ENCODE measurements at regions not wholly inside any gene's neighbourhood (a gene's known extent, or its start where the extent isn't known, plus 50 kb on each side); places are given as distances from the start of the nearest gene placed in this dataset.

DNA sequence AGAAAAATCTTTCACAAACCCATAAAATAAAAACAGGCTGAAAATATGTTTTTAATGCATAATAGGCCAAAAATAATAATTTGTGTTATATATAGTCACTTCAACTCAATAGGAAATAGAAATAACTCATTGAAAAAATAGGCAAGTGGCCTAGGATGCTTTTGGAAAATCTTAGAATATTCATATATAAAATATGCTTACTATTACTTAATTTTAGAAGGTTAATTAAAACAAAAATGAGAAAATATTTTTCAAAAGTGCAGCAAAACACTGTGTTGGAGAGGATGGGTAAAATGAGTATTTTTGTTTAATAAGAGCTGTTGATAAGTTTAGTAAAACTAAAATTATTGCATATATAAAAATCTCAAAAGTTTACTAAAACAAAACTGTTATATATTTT is 308.0 kb upstream of the ATXN7L3B start:
- no peak overlapping the region for H3K4me2 ChIP-seq
- H2AFZ ChIP-seq, result no peak overlapping the region
- no peaks in the 10 kb centered on the region for H3K36me3 ChIP-seq (ENCODE audit: low read depth)
- no peaks in the 10 kb centered on the region for H3F3A ChIP-seq (ENCODE audit: insufficient read depth, low read depth)
- no peaks in the 10 kb centered on the region for H3K27me3 ChIP-seq (ENCODE audit: insufficient read depth, low read depth)
- no peaks in the 10 kb centered on the region for H3K9me3 ChIP-seq (ENCODE audit: insufficient read depth, low read depth)
- intact Hi-C loops (cut with micrococcal nuclease; ENCODE audit: unreplicated experiment), result no loop called here
- H3K4me1 ChIP-seq (replicated peaks; ENCODE audit: insufficient read depth), result no peaks in the 10 kb centered on the region
- TF ChIP-seq, protein P1, sequence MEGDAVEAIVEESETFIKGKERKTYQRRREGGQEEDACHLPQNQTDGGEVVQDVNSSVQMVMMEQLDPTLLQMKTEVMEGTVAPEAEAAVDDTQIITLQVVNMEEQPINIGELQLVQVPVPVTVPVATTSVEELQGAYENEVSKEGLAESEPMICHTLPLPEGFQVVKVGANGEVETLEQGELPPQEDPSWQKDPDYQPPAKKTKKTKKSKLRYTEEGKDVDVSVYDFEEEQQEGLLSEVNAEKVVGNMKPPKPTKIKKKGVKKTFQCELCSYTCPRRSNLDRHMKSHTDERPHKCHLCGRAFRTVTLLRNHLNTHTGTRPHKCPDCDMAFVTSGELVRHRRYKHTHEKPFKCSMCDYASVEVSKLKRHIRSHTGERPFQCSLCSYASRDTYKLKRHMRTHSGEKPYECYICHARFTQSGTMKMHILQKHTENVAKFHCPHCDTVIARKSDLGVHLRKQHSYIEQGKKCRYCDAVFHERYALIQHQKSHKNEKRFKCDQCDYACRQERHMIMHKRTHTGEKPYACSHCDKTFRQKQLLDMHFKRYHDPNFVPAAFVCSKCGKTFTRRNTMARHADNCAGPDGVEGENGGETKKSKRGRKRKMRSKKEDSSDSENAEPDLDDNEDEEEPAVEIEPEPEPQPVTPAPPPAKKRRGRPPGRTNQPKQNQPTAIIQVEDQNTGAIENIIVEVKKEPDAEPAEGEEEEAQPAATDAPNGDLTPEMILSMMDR (conservative IDR thresholded peaks at IDR 0.05), result no peak
- no peak for TF ChIP-seq EZH2 (IDR thresholded peaks at IDR 0.05; ENCODE audit: low read depth)
- no peaks in the 10 kb centered on the region for H3K79me2 ChIP-seq (ENCODE audit: low read depth)
- no peaks in the 10 kb centered on the region; the same call in 1 of the 2 replicates for H3K9me2 ChIP-seq (ENCODE audit: insufficient read depth)
- DNase-seq, result no peak
- no peak overlapping the region for H3K27ac ChIP-seq
- ChIA-PET CTCF (no interaction called here), POLR2A (ENCODE audit: unreplicated experiment) (no interaction called here)
- BruUV-seq (replicated peaks), result no TSS peak
- H4K20me1 ChIP-seq (ENCODE audit: insufficient read depth), result no peaks in the 10 kb centered on the region
- no peak overlapping the region for H3K4me3 ChIP-seq

DNA sequence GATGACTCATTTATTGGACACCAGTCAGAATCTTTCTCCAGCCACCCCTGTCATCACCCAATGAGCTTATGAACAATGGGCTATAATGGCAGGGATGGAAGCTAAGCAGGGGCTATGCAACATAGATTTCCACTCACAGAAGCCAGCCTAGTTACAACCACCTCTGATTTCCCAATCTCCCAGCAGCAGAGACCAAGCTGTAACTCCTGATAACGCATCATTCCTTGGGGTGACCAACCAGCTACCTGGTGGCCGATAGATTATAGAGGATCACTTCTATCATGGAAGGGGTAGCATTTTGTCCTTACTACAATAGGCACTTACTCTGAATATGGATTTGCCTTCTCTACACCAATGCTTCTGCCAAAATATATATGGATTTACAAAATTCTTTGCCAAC is 302.3 kb upstream of the ATXN7L3B start:
- Histone ChIP-seq H3K4me3 (no peak overlapping the region), H4K20me1 (ENCODE audit: insufficient read depth) (no peaks in the 10 kb centered on the region), H3K36me3 (ENCODE audit: low read depth) (no peaks in the 10 kb centered on the region), H3K4me1 (replicated peaks; ENCODE audit: insufficient read depth) (no peaks in the 10 kb centered on the region), H2AFZ (no peak overlapping the region), H3K79me2 (ENCODE audit: low read depth) (no peaks in the 10 kb centered on the region), H3K9me2 (ENCODE audit: insufficient read depth) (no peaks in the 10 kb centered on the region), H3K27ac (no peak overlapping the region), H3K27me3 (ENCODE audit: insufficient read depth, low read depth) (no peaks in the 10 kb centered on the region), H3F3A (ENCODE audit: insufficient read depth, low read depth) (no peaks in the 10 kb centered on the region), H3K9me3 (ENCODE audit: insufficient read depth, low read depth) (peaks cover 4% of the 10 kb centered on the region; the same call in 1 of the 2 replicates), H3K4me2 (no peak overlapping the region)
- BruUV-seq (replicated peaks), result no TSS peak
- ChIA-PET CTCF (no interaction called here), POLR2A (ENCODE audit: unreplicated experiment) (no interaction called here)
- intact Hi-C loops (cut with micrococcal nuclease; ENCODE audit: unreplicated experiment), result no loop called here
- DNase-seq, result no peak
- TF ChIP-seq EZH2 (IDR thresholded peaks at IDR 0.05; ENCODE audit: low read depth), result no peak
- TF ChIP-seq, protein P1 (conservative IDR thresholded peaks at IDR 0.05), result no peak

DNA sequence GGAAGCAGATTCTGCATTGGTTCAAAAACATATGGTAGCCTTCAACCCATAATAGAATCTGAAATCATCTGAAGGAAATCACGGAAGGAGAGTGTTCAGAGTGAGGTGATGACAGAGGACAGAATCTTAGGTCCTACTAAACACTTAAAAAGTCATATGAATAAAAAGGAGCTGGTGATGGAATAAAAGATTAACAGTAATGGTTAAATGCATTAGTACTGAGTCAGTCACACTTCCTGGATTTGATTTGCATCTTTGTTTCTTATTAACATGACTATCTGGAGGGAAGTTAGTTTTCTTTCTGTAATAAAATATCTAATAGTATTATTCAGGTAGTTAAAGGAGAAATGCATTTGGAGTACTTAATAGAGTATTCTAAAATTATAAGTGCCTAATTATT is 296.3 kb upstream of the ATXN7L3B start:
- Histone ChIP-seq H2AFZ (no peak overlapping the region), H3K9me2 (ENCODE audit: insufficient read depth) (no peaks in the 10 kb centered on the region), H3K4me3 (no peak overlapping the region), H3K4me1 (replicated peaks; ENCODE audit: insufficient read depth) (no peaks in the 10 kb centered on the region), H3K9me3 (ENCODE audit: insufficient read depth, low read depth) (peaks cover 4% of the 10 kb centered on the region; the same call in 1 of the 2 replicates), H3K79me2 (ENCODE audit: low read depth) (no peaks in the 10 kb centered on the region), H3F3A (ENCODE audit: insufficient read depth, low read depth) (no peaks in the 10 kb centered on the region), H3K27ac (no peak overlapping the region), H4K20me1 (ENCODE audit: insufficient read depth) (no peaks in the 10 kb centered on the region), H3K27me3 (ENCODE audit: insufficient read depth, low read depth) (no peaks in the 10 kb centered on the region), H3K36me3 (ENCODE audit: low read depth) (no peaks in the 10 kb centered on the region), H3K4me2 (no peak overlapping the region)
- BruUV-seq (replicated peaks), result no TSS peak
- CTCF ChIA-PET, result no interaction called here
- POLR2A ChIA-PET (ENCODE audit: unreplicated experiment), result no interaction called here
- intact Hi-C loops (cut with micrococcal nuclease; ENCODE audit: unreplicated experiment), result no loop called here
- DNase-seq, result no peak
- TF ChIP-seq, protein P1 (conservative IDR thresholded peaks at IDR 0.05), result no peak
- TF ChIP-seq EZH2 (IDR thresholded peaks at IDR 0.05; ENCODE audit: low read depth), result no peak
